ENCODE measurements at regions not wholly inside any gene's neighbourhood (a gene's known extent, or its start where the extent isn't known, plus 50 kb on each side); places are given as distances from the start of the nearest gene placed in this dataset.
A peak's percentile ranks its signal among the peaks of the same experiment; 100 is the strongest.

DNA sequence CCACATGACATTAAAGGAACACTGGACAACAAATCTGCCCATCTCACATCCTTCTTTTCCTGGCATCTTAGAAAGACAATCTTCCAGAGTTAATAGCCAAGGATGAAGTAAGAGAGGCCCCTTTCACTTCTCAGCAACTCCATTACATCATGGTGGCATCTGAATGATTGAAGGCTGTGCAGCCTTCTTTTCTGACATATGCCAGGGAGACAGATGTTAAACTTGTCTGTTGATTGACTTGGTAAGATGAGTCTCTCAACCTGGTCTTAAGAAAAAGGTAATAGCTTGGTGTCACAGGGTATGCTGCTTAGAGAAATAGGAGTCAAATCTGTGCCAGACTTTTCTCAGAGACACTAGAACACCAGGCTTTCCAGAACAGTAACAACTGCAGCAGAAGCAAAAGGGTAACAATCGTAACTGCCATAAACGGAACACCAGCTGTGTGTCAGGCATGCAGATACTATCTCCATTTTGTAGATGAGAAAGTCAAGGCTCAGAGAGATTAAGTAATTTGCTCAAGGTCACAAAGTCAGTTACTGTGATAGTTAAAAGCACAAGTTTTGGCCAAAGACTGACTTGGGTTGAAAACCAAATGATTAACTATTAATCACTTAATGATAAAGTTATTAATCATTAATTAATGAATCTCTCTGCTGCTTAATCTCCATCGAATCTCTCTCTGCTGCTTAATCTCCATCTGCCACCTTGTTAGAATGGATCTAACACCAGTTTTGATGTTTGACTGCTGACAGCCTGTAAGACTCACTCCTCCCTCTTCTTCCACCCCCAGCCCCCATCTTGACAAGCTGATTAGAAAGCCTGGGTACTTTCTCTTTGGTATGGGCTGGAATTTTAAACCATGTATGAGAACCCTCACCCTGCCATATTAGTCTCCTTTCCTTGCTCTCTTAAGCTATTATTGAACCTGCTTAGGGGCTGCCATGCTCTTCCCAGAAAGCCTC is 353.5 kb downstream of the ENC1 start:
- Histone ChIP-seq H3K27me3 (no peaks in the 10 kb centered on the region), H3K36me3 (ENCODE audit: low read depth, missing control alignments) (no peaks in the 10 kb centered on the region), H3K4me1 (peaks cover 19% of the 10 kb centered on the region), H3K9me3 (no peaks in the 10 kb centered on the region), H3K4me3 (no peak overlapping the region), H3K27ac (peak overlapping the region in 1 of 2 donors; percentile 50)
- intact Hi-C loops (cut with DNase I; ENCODE audit: low total_unique reads) = no loop called here
- TF ChIP-seq POLR2A (IDR thresholded peaks at IDR 0.05) = no peak
- TF ChIP-seq, protein P1, sequence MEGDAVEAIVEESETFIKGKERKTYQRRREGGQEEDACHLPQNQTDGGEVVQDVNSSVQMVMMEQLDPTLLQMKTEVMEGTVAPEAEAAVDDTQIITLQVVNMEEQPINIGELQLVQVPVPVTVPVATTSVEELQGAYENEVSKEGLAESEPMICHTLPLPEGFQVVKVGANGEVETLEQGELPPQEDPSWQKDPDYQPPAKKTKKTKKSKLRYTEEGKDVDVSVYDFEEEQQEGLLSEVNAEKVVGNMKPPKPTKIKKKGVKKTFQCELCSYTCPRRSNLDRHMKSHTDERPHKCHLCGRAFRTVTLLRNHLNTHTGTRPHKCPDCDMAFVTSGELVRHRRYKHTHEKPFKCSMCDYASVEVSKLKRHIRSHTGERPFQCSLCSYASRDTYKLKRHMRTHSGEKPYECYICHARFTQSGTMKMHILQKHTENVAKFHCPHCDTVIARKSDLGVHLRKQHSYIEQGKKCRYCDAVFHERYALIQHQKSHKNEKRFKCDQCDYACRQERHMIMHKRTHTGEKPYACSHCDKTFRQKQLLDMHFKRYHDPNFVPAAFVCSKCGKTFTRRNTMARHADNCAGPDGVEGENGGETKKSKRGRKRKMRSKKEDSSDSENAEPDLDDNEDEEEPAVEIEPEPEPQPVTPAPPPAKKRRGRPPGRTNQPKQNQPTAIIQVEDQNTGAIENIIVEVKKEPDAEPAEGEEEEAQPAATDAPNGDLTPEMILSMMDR (IDR thresholded peaks at IDR 0.05) = no peak
- DNase-seq = no peak
- WGBS, 2 donors = 46 to 60% methylated on average over 3 of the region's 3 CpGs

DNA sequence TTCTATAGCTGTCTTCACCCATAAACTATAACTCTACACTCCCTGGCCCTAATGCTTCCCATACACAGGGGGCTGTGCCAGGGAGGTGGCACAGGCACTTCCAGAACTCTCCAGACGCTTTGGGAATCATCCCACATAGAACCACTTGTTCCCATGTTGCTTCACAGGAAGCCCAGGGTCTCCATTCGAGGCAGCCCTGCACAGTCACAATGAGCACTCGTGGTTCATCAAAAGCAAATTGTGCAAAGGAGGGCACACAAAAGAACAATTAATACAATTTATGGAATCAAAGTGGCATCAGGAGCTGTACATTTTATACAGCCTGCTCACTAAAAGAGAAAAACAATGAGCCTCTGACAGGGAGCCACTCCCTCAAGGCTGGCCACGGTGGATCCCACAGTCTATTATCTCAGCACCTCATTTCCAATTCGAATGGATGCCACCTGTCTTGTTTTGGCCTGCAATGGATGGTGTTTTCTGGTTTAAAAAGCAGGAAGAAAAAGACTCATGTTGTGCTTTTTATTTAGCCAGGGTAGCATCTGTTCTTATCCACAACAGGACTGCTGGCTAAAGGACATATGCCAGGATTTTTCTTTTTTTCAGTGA is 354.8 kb downstream of the ENC1 start:
- Histone ChIP-seq H3K27ac (peak overlapping the region in 1 of 2 donors; percentile 23), H3K4me1 (peaks cover 19% of the 10 kb centered on the region), H3K4me3 (no peak overlapping the region), H3K36me3 (ENCODE audit: low read depth, missing control alignments) (no peaks in the 10 kb centered on the region), H3K9me3 (no peaks in the 10 kb centered on the region), H3K27me3 (no peaks in the 10 kb centered on the region)
- TF ChIP-seq, protein P1 (IDR thresholded peaks at IDR 0.05) = no peak
- TF ChIP-seq POLR2A (IDR thresholded peaks at IDR 0.05) = no peak
- intact Hi-C loops (cut with DNase I; ENCODE audit: low total_unique reads) = no loop called here
- DNase-seq = no peak
- 36 to 45% methylated on average over 5 of the region's 5 CpGs for WGBS, 2 donors

DNA sequence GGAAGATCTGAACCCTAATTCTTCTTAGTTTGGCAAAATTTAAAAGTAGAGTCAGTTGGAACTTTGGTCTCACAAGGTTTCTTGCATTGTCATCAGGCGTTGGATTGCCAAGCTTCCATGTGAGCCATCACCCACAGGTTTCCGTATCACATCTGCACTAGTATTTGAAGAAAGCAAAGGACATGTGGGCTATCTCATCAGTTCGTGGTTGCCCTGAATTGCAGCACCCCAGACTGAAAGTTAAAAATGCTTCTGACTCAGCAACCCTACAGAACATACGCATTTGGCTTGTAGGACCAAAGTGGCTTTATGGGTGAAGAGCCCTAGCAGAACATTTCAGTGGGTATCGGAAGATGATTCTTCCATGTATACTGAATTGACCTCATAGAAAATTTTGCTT is 358.0 kb downstream of the ENC1 start:
- H3K4me1 ChIP-seq = peaks cover 7% of the 10 kb centered on the region
- H3K4me3 ChIP-seq = no peak overlapping the region
- H3K36me3 ChIP-seq (ENCODE audit: low read depth, missing control alignments) = no peaks in the 10 kb centered on the region
- H3K27ac ChIP-seq = no peak overlapping the region
- WGBS, 2 donors = 74 to 91% methylated on average over 5 of the region's 5 CpGs
- intact Hi-C loops (cut with DNase I; ENCODE audit: low total_unique reads) = no loop called here
- no peaks in the 10 kb centered on the region for H3K27me3 ChIP-seq
- DNase-seq = no peak
- no peaks in the 10 kb centered on the region for H3K9me3 ChIP-seq
- TF ChIP-seq, protein P1 (IDR thresholded peaks at IDR 0.05) = no peak
- TF ChIP-seq POLR2A (IDR thresholded peaks at IDR 0.05) = no peak

DNA sequence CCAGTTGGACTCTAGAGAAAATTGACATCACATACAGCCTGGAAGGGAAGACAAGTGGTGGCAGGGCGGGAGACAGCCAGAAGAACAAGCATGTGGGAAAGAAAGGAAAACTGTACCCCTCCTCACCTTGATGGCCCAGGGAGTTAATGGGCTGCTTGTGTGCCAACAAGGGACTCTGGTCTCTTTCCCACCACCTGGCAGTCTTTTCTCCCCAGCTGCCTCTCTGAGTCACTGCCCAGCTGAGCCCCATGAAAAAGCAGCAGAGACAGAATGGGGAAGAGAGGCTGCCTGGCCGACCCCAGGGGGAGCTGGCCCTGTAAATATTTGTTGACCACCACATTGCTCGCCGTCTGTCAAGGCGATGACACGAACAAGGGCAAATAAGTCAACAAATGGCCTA is 359.4 kb downstream of the ENC1 start:
- TF ChIP-seq, protein P1 (IDR thresholded peaks at IDR 0.05) = no peak
- no peak for TF ChIP-seq POLR2A (IDR thresholded peaks at IDR 0.05)
- no peak overlapping the region for H3K4me3 ChIP-seq
- peaks cover 8% of the 10 kb centered on the region for H3K4me1 ChIP-seq
- 82 to 91% methylated on average over 6 of the region's 6 CpGs for WGBS, 2 donors
- H3K9me3 ChIP-seq = no peaks in the 10 kb centered on the region
- no peak for DNase-seq
- no peaks in the 10 kb centered on the region for H3K36me3 ChIP-seq (ENCODE audit: low read depth, missing control alignments)
- intact Hi-C loops (cut with DNase I; ENCODE audit: low total_unique reads) = no loop called here
- H3K27me3 ChIP-seq = no peaks in the 10 kb centered on the region
- no peak overlapping the region for H3K27ac ChIP-seq

Data from testis (tissue), 2 donors.